K562 (cell line): ENCODE measurements at regions not wholly inside any gene's neighbourhood (a gene's known extent, or its start where the extent isn't known, plus 50 kb on each side); places are given as distances from the start of the nearest gene placed in this dataset.
"Not testable (repeated sequence)": the region's sequence is repeated elsewhere in the genome, so short reads cannot be mapped to it uniquely, and the experiment has no call there.

Source experiments
- FOXP4 ChIP-seq: sonication (generic); formaldehyde crosslinking; IDR thresholded peaks from 2 replicates; pipeline ENCODE4 v1.8.0; 2022; ENCODE audit warnings: mild to moderate bottlenecking, missing genetic modification reagents, borderline replicate concordance
- KAT7 ChIP-seq: sonication (generic); formaldehyde crosslinking; IDR thresholded peaks from 2 replicates; pipeline ENCODE4 v1.8.0; 2022; ENCODE audit warnings: missing genetic modification reagents, mild to moderate bottlenecking, borderline replicate concordance
- PBX2 ChIP-seq, 2 experiments: IDR thresholded peaks in 1 of 2; conservative IDR thresholded peaks in 1 of 2; 2 replicates each; pipeline ENCODE4 v1.6.1; 2016; ENCODE audit warnings: low read depth in 2 of 2, mild to moderate bottlenecking in 1 of 2, missing compliant biosample characterization in 1 of 2, missing genetic modification characterization in 1 of 2, moderate library complexity in 1 of 2
- PRPF4 ChIP-seq: fragments of 200-400 bp; formaldehyde crosslinking; IDR thresholded peaks from one replicate; pipeline ENCODE4 v1.6.1; 2017; ENCODE audit warnings: low read length, low read depth, mild to moderate bottlenecking; ENCODE audit not compliant: insufficient read depth, poor library complexity, severe bottlenecking
- REST ChIP-seq, 2 experiments: fragments of 450-650 bp; formaldehyde crosslinking in 1 of 2; IDR thresholded peaks; 2 replicates each; pipeline versions ENCODE4 v1.4.0 to v1.6.1; 2014 to 2020; ENCODE audit warnings: mild to moderate bottlenecking in 2 of 2, borderline replicate concordance in 1 of 2, low read depth in 1 of 2
- SP1 ChIP-seq: sonication (generic); formaldehyde crosslinking; IDR thresholded peaks from 2 replicates; pipeline ENCODE4 v1.8.1; 2022; ENCODE audit warnings: mild to moderate bottlenecking, missing genetic modification reagents
- TEAD4 ChIP-seq, 2 experiments: sonication (generic) in 1 of 2; formaldehyde crosslinking in 1 of 2; IDR thresholded peaks; 2 replicates each; pipeline versions ENCODE4 v1.6.1 to v1.8.0; 2012 to 2022; ENCODE audit warnings: borderline replicate concordance in 1 of 2, inconsistent platforms in 1 of 2, low read length in 1 of 2, mild to moderate bottlenecking in 1 of 2, missing genetic modification reagents in 1 of 2

DNA sequence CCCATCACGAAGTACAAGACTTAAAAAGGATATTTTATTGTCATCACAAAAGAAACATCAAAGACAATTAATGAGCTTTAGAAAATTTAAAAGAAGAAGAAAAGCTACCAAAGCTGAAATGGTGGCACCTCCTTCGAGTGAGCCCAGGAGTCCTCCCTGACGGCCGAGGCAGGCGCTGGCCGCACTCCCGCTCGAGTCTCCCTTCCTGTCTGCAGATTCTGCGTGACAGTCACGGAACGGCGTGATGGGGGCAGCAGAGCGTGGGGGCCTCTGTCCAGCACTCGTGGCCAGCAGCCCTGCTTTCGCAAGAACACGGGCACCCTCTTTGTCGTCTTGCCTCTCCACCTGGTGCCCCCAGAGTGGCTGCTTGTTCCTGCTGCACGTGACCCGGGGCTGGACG, 209.9 kb downstream of the TMEM121 start:
- TF ChIP-seq TEAD4 (IDR thresholded peaks at IDR 0.05; ENCODE audit: low read length); TEAD4 (CRISPR knock-in tag; IDR thresholded peaks at IDR 0.05; ENCODE audit: borderline replicate concordance); PBX2 (CRISPR knock-in tag; IDR thresholded peaks at IDR 0.05; ENCODE audit: low read depth); PBX2 (tag; conservative IDR thresholded peaks at IDR 0.05; ENCODE audit: low read depth); PRPF4; REST (IDR thresholded peaks at IDR 0.05; ENCODE audit: borderline replicate concordance); REST (CRISPR knock-in tag; IDR thresholded peaks at IDR 0.05; ENCODE audit: low read depth); FOXP4 (CRISPR knock-in tag); SP1 (CRISPR knock-in tag); KAT7 (CRISPR knock-in tag): not testable (repeated sequence)
